Gastroesophageal sphincter (tissue), 3 donors: ENCODE measurements at regions not wholly inside any gene's neighbourhood (a gene's known extent, or its start where the extent isn't known, plus 50 kb on each side); places are given as distances from the start of the nearest gene placed in this dataset.

Experiments used
- CTCF ChIP-seq, 4 experiments: fragments of 200-600 bp in 2 of 4; fragments of 450-650 bp in 2 of 4; sonication (generic) in 1 of 4; IDR thresholded peaks; one replicate each; pipeline ENCODE4 v1.5.1; 2017 to 2019; ENCODE audit warnings: antibody characterized with exemption in 4 of 4, mild to moderate bottlenecking in 2 of 4, moderate library complexity in 2 of 4
- EP300 ChIP-seq: sonication (generic); formaldehyde crosslinking; IDR thresholded peaks from one replicate; pipeline ENCODE4 v1.6.1; 2017; ENCODE audit warnings: antibody characterized with exemption, mild to moderate bottlenecking
- POLR2A ChIP-seq, 2 donors: fragments of 450-650 bp; IDR thresholded peaks; one replicate each; pipeline ENCODE4 v1.6.1; 2017; ENCODE audit warnings: antibody characterized with exemption in 2 of 2, mild to moderate bottlenecking in 2 of 2, moderate library complexity in 1 of 2
- POLR2AphosphoS5 ChIP-seq: sonication (generic); formaldehyde crosslinking; IDR thresholded peaks from one replicate; pipeline ENCODE4 v1.6.1; 2017; ENCODE audit warnings: antibody characterized with exemption

GRCh38 chr2:2751715-2752315 lies 420.7 kb upstream of the MYT1L start:
- TF ChIP-seq POLR2A (IDR thresholded peaks at IDR 0.05) (no peak), POLR2AphosphoS5 (no peak), CTCF (IDR thresholded peaks at IDR 0.05) (no peak), EP300 (no peak)
